ENCODE measurements at regions not wholly inside any gene's neighbourhood (a gene's known extent, or its start where the extent isn't known, plus 50 kb on each side); places are given as distances from the start of the nearest gene placed in this dataset.
"Not testable (repeated sequence)": the region's sequence is repeated elsewhere in the genome, so short reads cannot be mapped to it uniquely, and the experiment has no call there.

- DNase-seq; H4K20me1 ChIP-seq (ENCODE audit: insufficient read depth, low read length); dilution Hi-C loops (cut with HindIII; ENCODE audit: low sequenced_read_pairs, unreplicated experiment); in situ Hi-C loops (cut with MboI; ENCODE audit: low sequenced_read_pairs); H3K9me3 ChIP-seq (ENCODE audit: control insufficient read depth, insufficient read depth, low read length); H3K27me3 ChIP-seq (ENCODE audit: control insufficient read depth, insufficient read depth, low read length); CTCF ChIA-PET; BruUV-seq (replicated peaks); H3K4me2 ChIP-seq (ENCODE audit: low read depth, low read length); H3K27ac ChIP-seq (ENCODE audit: insufficient read depth, low read length); H3K4me3 ChIP-seq (ENCODE audit: insufficient read depth, low read depth, low read length); H2AFZ ChIP-seq (replicated peaks; ENCODE audit: low read length, poor library complexity); H3K14ac ChIP-seq (replicated peaks; ENCODE audit: low read depth, low read length); intact Hi-C loops (cut with micrococcal nuclease); H4K8ac ChIP-seq (ENCODE audit: low read depth in 2 of 2, low read length in 2 of 2); H4K91ac ChIP-seq (ENCODE audit: insufficient read depth, low read depth, low read length); H3K36me3 ChIP-seq (ENCODE audit: control insufficient read depth, insufficient read depth, low read length); H3K18ac ChIP-seq (ENCODE audit: low read depth, low read length); H2AK5ac ChIP-seq (ENCODE audit: low read depth, low read length); H3K9me1 ChIP-seq (ENCODE audit: insufficient read depth, low read length); H3K9ac ChIP-seq (ENCODE audit: low read depth, low read length); ATAC-seq (ENCODE audit: low read depth); POLR2A ChIA-PET (ENCODE audit: unreplicated experiment); H2BK15ac ChIP-seq (ENCODE audit: low read depth, low read length); H2AK9ac ChIP-seq (replicated peaks; ENCODE audit: low read depth, low read length, poor library complexity); H2BK120ac ChIP-seq (ENCODE audit: low read depth, low read length); H3K4me1 ChIP-seq (ENCODE audit: control insufficient read depth, insufficient read depth, low read length); H3K56ac ChIP-seq (ENCODE audit: extremely low read depth, insufficient read depth, low read length); H4K5ac ChIP-seq (ENCODE audit: low read depth, low read length); H3K23ac ChIP-seq (ENCODE audit: low read depth, low read length); H3K79me1 ChIP-seq (ENCODE audit: low read depth in 1 of 2, low read length in 2 of 2); H3K4ac ChIP-seq (ENCODE audit: low read depth, low read length); H2BK20ac ChIP-seq (ENCODE audit: low read depth, low read length); H2BK5ac ChIP-seq (ENCODE audit: low read depth, low read length, poor library complexity, severe bottlenecking): not testable (repeated sequence)
- WGBS, 2 experiments (ENCODE audit: extremely low coverage in 2 of 2, insufficient read length in 1 of 2), result no CpG with 5 or more reads among the region's 10 CpGs
Measured at GRCh38 chrX:63145526-63145925, 205.6 kb downstream of the SPIN4 start.

- H3K27me3 ChIP-seq (ENCODE audit: control insufficient read depth, insufficient read depth, low read length); H3K4me2 ChIP-seq (ENCODE audit: low read depth, low read length); H4K5ac ChIP-seq (ENCODE audit: low read depth, low read length); H2AFZ ChIP-seq (replicated peaks; ENCODE audit: low read length, poor library complexity); H4K91ac ChIP-seq (ENCODE audit: insufficient read depth, low read depth, low read length); H3K79me1 ChIP-seq (ENCODE audit: low read depth in 1 of 2, low read length in 2 of 2); POLR2A ChIA-PET (ENCODE audit: unreplicated experiment); H3K4me3 ChIP-seq (ENCODE audit: insufficient read depth, low read depth, low read length); H3K9me3 ChIP-seq (ENCODE audit: control insufficient read depth, insufficient read depth, low read length); ATAC-seq (ENCODE audit: low read depth); dilution Hi-C loops (cut with HindIII; ENCODE audit: low sequenced_read_pairs, unreplicated experiment); H3K27ac ChIP-seq (ENCODE audit: insufficient read depth, low read length); H4K20me1 ChIP-seq (ENCODE audit: insufficient read depth, low read length); H3K18ac ChIP-seq (ENCODE audit: low read depth, low read length); H2BK20ac ChIP-seq (ENCODE audit: low read depth, low read length); H3K36me3 ChIP-seq (ENCODE audit: control insufficient read depth, insufficient read depth, low read length); H4K8ac ChIP-seq (ENCODE audit: low read depth in 2 of 2, low read length in 2 of 2); H2AK5ac ChIP-seq (ENCODE audit: low read depth, low read length); H3K23ac ChIP-seq (ENCODE audit: low read depth, low read length); H3K56ac ChIP-seq (ENCODE audit: extremely low read depth, insufficient read depth, low read length); H2AK9ac ChIP-seq (replicated peaks; ENCODE audit: low read depth, low read length, poor library complexity); DNase-seq; H2BK15ac ChIP-seq (ENCODE audit: low read depth, low read length); BruUV-seq (replicated peaks); intact Hi-C loops (cut with micrococcal nuclease); H2BK5ac ChIP-seq (ENCODE audit: low read depth, low read length, poor library complexity, severe bottlenecking); H3K9ac ChIP-seq (ENCODE audit: low read depth, low read length); H3K4ac ChIP-seq (ENCODE audit: low read depth, low read length); CTCF ChIA-PET; H3K4me1 ChIP-seq (ENCODE audit: control insufficient read depth, insufficient read depth, low read length); H2BK120ac ChIP-seq (ENCODE audit: low read depth, low read length); H3K14ac ChIP-seq (replicated peaks; ENCODE audit: low read depth, low read length); in situ Hi-C loops (cut with MboI; ENCODE audit: low sequenced_read_pairs); H3K9me1 ChIP-seq (ENCODE audit: insufficient read depth, low read length): not testable (repeated sequence)
- WGBS, 2 experiments (ENCODE audit: extremely low coverage in 2 of 2, insufficient read length in 1 of 2), result no CpG with 5 or more reads among the region's 2 CpGs
Measured at GRCh38 chrX:63142588-63142987, 208.5 kb downstream of the SPIN4 start.
